PC-9 (cell line): ENCODE measurements at regions not wholly inside any gene's neighbourhood (a gene's known extent, or its start where the extent isn't known, plus 50 kb on each side); places are given as distances from the start of the nearest gene placed in this dataset.

Experiments used
- EZH2 ChIP-seq: fragments of 200-600 bp; sonication (generic); IDR thresholded peaks from 2 replicates; pipeline ENCODE4 v1.8.0; 2017; ENCODE audit warnings: antibody characterized with exemption, low read depth
- TF ChIP-seq, protein P1 (sequence below): fragments of 200-600 bp; sonication (generic); conservative IDR thresholded peaks from 2 replicates; pipeline ENCODE4 v1.6.1; 2017; ENCODE audit warnings: mixed run types, antibody characterized with exemption, mild to moderate bottlenecking, moderate library complexity

DNA sequence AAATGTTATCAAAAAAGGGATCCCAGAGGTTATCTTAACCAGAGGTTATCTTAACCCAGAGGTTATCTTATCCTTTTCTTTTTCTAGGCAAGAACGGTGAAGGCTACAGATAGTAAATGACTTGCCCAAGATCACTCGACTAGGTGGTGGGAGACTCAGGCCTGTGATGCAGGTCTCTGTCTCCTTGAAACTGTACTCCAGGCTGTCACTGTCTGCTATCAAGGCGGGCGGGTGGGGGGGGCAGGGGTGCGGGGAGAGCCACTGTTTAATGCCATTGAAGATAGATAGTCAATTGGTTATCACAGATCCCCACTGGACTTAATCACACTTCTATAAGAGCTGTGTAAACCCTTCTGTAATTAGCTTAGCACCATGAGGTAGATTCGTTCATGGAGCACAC is 315.9 kb upstream of the TCF4 start:
- TF ChIP-seq, protein P1, sequence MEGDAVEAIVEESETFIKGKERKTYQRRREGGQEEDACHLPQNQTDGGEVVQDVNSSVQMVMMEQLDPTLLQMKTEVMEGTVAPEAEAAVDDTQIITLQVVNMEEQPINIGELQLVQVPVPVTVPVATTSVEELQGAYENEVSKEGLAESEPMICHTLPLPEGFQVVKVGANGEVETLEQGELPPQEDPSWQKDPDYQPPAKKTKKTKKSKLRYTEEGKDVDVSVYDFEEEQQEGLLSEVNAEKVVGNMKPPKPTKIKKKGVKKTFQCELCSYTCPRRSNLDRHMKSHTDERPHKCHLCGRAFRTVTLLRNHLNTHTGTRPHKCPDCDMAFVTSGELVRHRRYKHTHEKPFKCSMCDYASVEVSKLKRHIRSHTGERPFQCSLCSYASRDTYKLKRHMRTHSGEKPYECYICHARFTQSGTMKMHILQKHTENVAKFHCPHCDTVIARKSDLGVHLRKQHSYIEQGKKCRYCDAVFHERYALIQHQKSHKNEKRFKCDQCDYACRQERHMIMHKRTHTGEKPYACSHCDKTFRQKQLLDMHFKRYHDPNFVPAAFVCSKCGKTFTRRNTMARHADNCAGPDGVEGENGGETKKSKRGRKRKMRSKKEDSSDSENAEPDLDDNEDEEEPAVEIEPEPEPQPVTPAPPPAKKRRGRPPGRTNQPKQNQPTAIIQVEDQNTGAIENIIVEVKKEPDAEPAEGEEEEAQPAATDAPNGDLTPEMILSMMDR: no peak
- TF ChIP-seq EZH2: no peak
